Retinal pigment epithelial cell (primary cell): ENCODE measurements at regions not wholly inside any gene's neighbourhood (a gene's known extent, or its start where the extent isn't known, plus 50 kb on each side); places are given as distances from the start of the nearest gene placed in this dataset.
"Not testable (repeated sequence)": the region's sequence is repeated elsewhere in the genome, so short reads cannot be mapped to it uniquely, and the experiment has no call there.

Source experiments
- DNase-seq: peaks from one replicate; pipeline ENCODE4 v3.0.0-alpha.2; 2010; ENCODE audit warnings: low read depth
- H3K4me3 ChIP-seq: 2 replicates; pipeline ENCODE4 v1.5.1; 2011; ENCODE audit warnings: mild to moderate bottlenecking, low read length, control low read depth, moderate library complexity
- TF ChIP-seq, protein P1 (sequence below): conservative IDR thresholded peaks from 2 replicates; pipeline ENCODE4 v1.5.1; 2011; ENCODE audit warnings: low read depth, low read length, control low read depth, inconsistent platforms

- not testable (repeated sequence) for H3K4me3 ChIP-seq, DNase-seq
These were observed 198.0 kb downstream of the MEIS1 start for GRCh38 chr2:66632882-66633281.

- H3K4me3 ChIP-seq: no peak overlapping the region
- TF ChIP-seq, protein P1, sequence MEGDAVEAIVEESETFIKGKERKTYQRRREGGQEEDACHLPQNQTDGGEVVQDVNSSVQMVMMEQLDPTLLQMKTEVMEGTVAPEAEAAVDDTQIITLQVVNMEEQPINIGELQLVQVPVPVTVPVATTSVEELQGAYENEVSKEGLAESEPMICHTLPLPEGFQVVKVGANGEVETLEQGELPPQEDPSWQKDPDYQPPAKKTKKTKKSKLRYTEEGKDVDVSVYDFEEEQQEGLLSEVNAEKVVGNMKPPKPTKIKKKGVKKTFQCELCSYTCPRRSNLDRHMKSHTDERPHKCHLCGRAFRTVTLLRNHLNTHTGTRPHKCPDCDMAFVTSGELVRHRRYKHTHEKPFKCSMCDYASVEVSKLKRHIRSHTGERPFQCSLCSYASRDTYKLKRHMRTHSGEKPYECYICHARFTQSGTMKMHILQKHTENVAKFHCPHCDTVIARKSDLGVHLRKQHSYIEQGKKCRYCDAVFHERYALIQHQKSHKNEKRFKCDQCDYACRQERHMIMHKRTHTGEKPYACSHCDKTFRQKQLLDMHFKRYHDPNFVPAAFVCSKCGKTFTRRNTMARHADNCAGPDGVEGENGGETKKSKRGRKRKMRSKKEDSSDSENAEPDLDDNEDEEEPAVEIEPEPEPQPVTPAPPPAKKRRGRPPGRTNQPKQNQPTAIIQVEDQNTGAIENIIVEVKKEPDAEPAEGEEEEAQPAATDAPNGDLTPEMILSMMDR: no peak
- no peak for DNase-seq
These were observed 198.7 kb downstream of the MEIS1 start for GRCh38 chr2:66633631-66634030.

DNA sequence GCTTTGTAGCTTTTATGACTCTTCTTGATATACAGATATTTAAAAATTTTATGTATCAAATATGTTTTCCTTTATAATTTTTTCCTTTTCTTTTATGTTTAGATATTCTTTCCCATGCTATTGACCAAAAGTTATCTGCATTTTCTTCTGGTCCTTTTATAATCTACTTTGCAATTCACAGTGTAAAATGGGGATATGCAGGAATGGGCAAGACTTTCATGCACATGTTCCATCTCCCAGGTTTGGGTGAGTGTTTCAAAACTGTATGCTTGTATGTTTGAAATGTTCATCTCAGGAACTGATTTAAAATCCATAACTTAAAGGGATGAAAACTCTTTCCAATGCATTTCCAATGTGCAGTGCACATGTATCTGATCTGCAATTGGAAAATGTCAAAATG lies 199.9 kb downstream of the MEIS1 start:
- H3K4me3 ChIP-seq: no peak overlapping the region
- DNase-seq: no peak
- TF ChIP-seq, protein P1: no peak

DNA sequence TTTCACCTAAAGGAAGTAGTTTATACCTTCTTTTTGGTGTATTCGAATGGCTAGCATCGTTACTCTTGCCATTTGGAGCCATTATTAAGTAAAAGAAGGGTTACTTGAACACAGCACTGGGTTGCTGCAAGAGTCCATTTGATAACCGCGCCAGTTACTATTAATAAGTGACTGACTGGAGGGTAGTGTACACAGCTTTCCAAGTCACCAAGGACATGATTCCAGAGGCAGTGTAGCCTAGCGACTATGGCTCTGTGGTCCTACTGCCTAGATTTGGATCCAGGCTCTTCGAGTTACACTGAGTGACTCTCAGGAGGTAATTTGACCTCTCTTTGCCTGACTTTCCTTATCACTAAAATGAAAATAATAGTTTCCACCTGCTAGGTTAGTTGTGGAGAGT lies 206.8 kb downstream of the MEIS1 start:
- DNase-seq: no peak
- TF ChIP-seq, protein P1: no peak
- no peak overlapping the region for H3K4me3 ChIP-seq

GRCh38 chr2:66648081-66648480 lies 213.2 kb downstream of the MEIS1 start:
- not testable (repeated sequence) for DNase-seq

GRCh38 chr2:66649006-66649405 lies 214.1 kb downstream of the MEIS1 start:
- no peak overlapping the region for H3K4me3 ChIP-seq
- TF ChIP-seq, protein P1: no peak
- DNase-seq: no peak

More at GRCh38 chr2:66648081-66648480, 213.2 kb downstream of the MEIS1 start:
- not testable (repeated sequence) for H3K4me3 ChIP-seq

DNA sequence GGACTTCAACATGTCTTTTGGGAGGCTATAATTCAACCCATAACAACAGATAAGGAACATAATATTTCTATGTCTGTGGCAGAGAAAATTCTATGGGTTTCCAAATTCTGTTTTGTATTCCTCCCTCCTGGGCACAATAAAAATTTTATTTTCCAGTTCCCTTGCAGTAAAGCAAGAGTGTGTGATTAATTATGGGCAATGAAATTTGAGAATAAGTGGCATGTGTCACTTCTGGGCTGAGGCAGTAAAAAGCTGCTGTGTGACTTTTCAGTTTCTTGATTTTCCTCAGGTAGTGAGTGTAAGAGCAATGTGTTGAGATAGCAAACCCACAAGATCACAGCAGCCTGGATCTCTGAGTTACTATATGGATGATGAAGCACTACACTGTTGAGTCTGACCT lies 216.4 kb downstream of the MEIS1 start:
- no peak for DNase-seq
- TF ChIP-seq, protein P1: no peak
- no peak overlapping the region for H3K4me3 ChIP-seq

DNA sequence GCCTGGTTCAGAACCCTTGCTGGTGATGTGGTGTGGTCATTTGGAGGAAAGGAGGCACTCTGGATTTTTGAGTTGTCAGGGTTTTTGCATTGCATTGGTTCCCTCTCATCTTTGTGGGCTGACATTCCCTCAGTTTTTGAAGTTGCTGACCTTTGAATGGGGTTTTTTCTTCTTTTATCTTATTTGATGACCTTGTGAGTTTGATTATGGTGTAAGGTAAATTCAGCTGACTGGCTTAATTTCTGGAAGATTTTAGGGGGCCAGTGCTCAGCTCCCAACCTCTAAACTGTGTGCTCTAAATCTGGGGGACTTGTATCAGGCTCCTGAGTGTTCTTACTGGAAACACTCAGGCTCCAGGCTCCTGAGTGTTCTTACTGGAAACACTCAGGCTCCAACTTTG lies 225.9 kb downstream of the MEIS1 start:
- TF ChIP-seq, protein P1: no peak
- DNase-seq: no peak
- H3K4me3 ChIP-seq: no peak overlapping the region
